Keratinocyte (primary cell): ENCODE measurements at regions not wholly inside any gene's neighbourhood (a gene's known extent, or its start where the extent isn't known, plus 50 kb on each side); places are given as distances from the start of the nearest gene placed in this dataset.

Experiments
- DNase-seq: peaks from one replicate; pipeline ENCODE4 v3.0.0-alpha.2; 2011; ENCODE audit warnings: low read depth, missing footprints, low spot score
- FAIRE-seq: peaks from 2 replicates; lab custom pipeline; 2011; peaks lifted over from hg19 to GRCh38; lab: Jason Lieb, UNC
- H2AFZ ChIP-seq: 2 replicates; pipeline ENCODE4 v1.6.0; 2012; ENCODE audit warnings: low read length, control low read depth, inconsistent platforms; ENCODE audit not compliant: control insufficient read depth
- H3K27ac ChIP-seq: 2 replicates; pipeline ENCODE4 v1.5.1; 2011; ENCODE audit warnings: low read length; ENCODE audit not compliant: control insufficient read depth, insufficient read depth
- H3K27me3 ChIP-seq: 3 replicates; pipeline ENCODE4 v1.6.0; 2011; ENCODE audit warnings: low read length; ENCODE audit not compliant: control insufficient read depth, insufficient read depth; ENCODE audit errors: extremely low read depth
- H3K36me3 ChIP-seq, 2 experiments: 2 replicates in 1 of 2; 3 replicates in 1 of 2; pipeline ENCODE4 v1.5.1; 2011; ENCODE audit warnings: low read length in 2 of 2, mild to moderate bottlenecking in 1 of 2; ENCODE audit not compliant: control insufficient read depth in 2 of 2, insufficient read depth in 2 of 2; ENCODE audit errors: extremely low read depth in 1 of 2
- H3K4me1 ChIP-seq: 3 replicates; pipeline ENCODE4 v1.5.1; 2011; ENCODE audit warnings: low read length; ENCODE audit not compliant: control insufficient read depth, insufficient read depth; ENCODE audit errors: extremely low read depth
- H3K4me2 ChIP-seq: 3 replicates; pipeline ENCODE4 v1.6.0; 2011; ENCODE audit warnings: low read depth, low read length; ENCODE audit not compliant: control insufficient read depth, insufficient read depth; ENCODE audit errors: extremely low read depth
- H3K4me3 ChIP-seq, 3 experiments: fragments of 200-600 bp in 1 of 3; sonication (generic) in 1 of 3; 2 replicates in 2 of 3; 3 replicates in 1 of 3; pipeline ENCODE4 v1.5.1; 2011 to 2016; ENCODE audit warnings: low read length in 3 of 3, mild to moderate bottlenecking in 3 of 3, control low read depth in 2 of 3, inconsistent platforms in 1 of 3, low read depth in 1 of 3, mixed read lengths in 1 of 3, mixed run types in 1 of 3, moderate library complexity in 1 of 3; ENCODE audit not compliant: control insufficient read depth in 2 of 3, insufficient read depth in 2 of 3; ENCODE audit errors: extremely low read depth in 1 of 3
- H3K79me2 ChIP-seq: 2 replicates; pipeline ENCODE4 v1.6.0; 2012; ENCODE audit warnings: low read length; ENCODE audit not compliant: control insufficient read depth, insufficient read depth
- H3K9ac ChIP-seq: 3 replicates; pipeline ENCODE4 v1.6.0; 2011; ENCODE audit warnings: low read length; ENCODE audit not compliant: control insufficient read depth, insufficient read depth; ENCODE audit errors: extremely low read depth
- H3K9me1 ChIP-seq: 3 replicates; pipeline ENCODE4 v1.6.0; 2011; ENCODE audit warnings: low read length; ENCODE audit not compliant: control insufficient read depth, insufficient read depth; ENCODE audit errors: extremely low read depth
- H3K9me3 ChIP-seq: 2 replicates; pipeline ENCODE4 v1.5.1; 2012; ENCODE audit warnings: low read depth, low read length; ENCODE audit not compliant: control insufficient read depth
- H4K20me1 ChIP-seq: 3 replicates; pipeline ENCODE4 v1.6.0; 2011; ENCODE audit warnings: low read length; ENCODE audit not compliant: control insufficient read depth, insufficient read depth; ENCODE audit errors: extremely low read depth
- EZH2 ChIP-seq: IDR thresholded peaks from one replicate; pipeline ENCODE4 v1.6.1; 2012; ENCODE audit warnings: inconsistent platforms, mild to moderate bottlenecking, low read length, moderate library complexity
- dilution Hi-C: fragments of 300-500 bp; cut with MboI; formaldehyde crosslinking; loops from one replicate; pipeline ENCODE4 v1.7.0; 2020; ENCODE audit warnings: low sequenced_read_pairs; ENCODE audit not compliant: extremely low pct_ligation_motif_present
- TF ChIP-seq, protein P1 (sequence below), 3 experiments: IDR thresholded peaks in 1 of 3; conservative IDR thresholded peaks in 1 of 3; optimal IDR thresholded peaks in 1 of 3; 2 replicates in 2 of 3; 3 replicates in 1 of 3; pipeline versions ENCODE3 to v1.5.1; 2011; ENCODE audit warnings: low read length in 3 of 3, mild to moderate bottlenecking in 3 of 3, moderate library complexity in 2 of 3, control low read depth in 1 of 3, inconsistent platforms in 1 of 3; ENCODE audit not compliant: insufficient read depth in 2 of 3; ENCODE audit errors: extremely low read depth in 1 of 3

DNA sequence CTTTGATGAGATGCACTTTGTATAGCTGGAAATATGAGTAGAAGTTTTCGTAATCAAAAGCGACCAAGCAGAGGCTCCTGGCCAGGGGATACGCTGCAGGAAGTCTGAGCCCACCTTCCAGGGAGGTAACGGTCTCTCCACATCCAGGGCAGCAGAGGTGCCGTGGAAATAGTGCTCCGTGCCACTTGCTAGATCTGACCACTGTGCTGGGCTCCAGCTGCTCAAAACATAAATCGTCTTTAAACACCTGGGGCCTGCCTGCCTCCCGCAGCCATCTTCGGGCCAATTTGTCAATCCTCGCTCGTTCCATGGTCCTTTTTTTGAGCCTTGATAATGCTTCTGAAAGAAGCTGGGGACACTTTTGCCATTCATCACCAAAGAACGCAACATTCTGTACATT, 445.0 kb downstream of the ZNF536 start:
- no peak for DNase-seq
- H2AFZ ChIP-seq: no peak overlapping the region
- peaks cover 2% of the 10 kb centered on the region for H3K9me3 ChIP-seq
- no peaks in the 10 kb centered on the region for H3K36me3 ChIP-seq
- no peak overlapping the region for H3K9ac ChIP-seq
- H3K27ac ChIP-seq: no peak overlapping the region
- H3K4me2 ChIP-seq: no peak overlapping the region
- no peaks in the 10 kb centered on the region for H3K79me2 ChIP-seq
- TF ChIP-seq, protein P1, sequence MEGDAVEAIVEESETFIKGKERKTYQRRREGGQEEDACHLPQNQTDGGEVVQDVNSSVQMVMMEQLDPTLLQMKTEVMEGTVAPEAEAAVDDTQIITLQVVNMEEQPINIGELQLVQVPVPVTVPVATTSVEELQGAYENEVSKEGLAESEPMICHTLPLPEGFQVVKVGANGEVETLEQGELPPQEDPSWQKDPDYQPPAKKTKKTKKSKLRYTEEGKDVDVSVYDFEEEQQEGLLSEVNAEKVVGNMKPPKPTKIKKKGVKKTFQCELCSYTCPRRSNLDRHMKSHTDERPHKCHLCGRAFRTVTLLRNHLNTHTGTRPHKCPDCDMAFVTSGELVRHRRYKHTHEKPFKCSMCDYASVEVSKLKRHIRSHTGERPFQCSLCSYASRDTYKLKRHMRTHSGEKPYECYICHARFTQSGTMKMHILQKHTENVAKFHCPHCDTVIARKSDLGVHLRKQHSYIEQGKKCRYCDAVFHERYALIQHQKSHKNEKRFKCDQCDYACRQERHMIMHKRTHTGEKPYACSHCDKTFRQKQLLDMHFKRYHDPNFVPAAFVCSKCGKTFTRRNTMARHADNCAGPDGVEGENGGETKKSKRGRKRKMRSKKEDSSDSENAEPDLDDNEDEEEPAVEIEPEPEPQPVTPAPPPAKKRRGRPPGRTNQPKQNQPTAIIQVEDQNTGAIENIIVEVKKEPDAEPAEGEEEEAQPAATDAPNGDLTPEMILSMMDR (optimal IDR thresholded peaks at IDR 0.05 in 1 of 3, IDR thresholded peaks at IDR 0.05 in 1 of 3, conservative IDR thresholded peaks at IDR 0.05 in 1 of 3; ENCODE audit: extremely low read depth in 1 of 3, insufficient read depth in 2 of 3, low read length in 3 of 3): no peak
- no peak for TF ChIP-seq EZH2
- H3K27me3 ChIP-seq: no peaks in the 10 kb centered on the region
- FAIRE-seq: no peak
- no peaks in the 10 kb centered on the region for H3K9me1 ChIP-seq
- no peaks in the 10 kb centered on the region for H4K20me1 ChIP-seq
- no peaks in the 10 kb centered on the region for H3K4me1 ChIP-seq
- no peak overlapping the region for H3K4me3 ChIP-seq
- dilution Hi-C loops: no loop called here

DNA sequence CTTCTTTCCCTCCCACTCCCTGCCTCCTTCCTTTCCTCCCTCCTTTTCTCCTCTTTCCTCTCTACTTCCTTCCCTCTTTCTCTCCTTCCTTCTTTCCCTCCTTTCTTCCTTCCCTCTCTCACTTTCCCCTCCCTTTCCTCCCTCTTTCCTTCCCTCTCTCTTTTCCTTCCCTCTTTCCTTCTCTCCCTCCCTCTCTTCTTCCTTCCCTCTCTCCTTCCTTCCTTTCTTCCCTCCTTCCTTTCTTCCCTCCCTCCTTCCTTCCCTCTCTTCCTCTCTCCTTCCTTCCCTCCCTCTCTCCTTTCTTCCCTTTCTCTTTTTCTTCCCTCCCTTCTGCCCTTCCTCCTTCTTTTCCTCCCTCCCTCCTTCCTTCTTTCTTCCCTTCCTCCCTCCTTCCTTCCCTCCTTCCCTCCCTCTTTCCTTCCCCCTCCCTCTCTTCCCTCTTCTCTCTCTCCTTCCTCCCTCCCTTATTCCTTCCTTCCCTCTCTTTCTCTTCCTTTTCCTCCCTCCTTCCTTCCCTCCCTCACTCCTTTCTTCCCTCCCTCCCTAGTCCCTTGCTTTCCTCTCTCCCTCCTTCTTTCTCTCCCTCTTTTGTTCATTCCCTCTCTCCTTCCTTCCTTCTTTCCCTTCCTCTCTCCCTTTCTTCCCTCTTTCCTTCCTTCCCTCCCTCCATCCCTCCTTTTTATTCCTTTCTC, 443.9 kb downstream of the ZNF536 start:
- Histone ChIP-seq H3K4me3 (no peak overlapping the region), H3K9me1 (no peaks in the 10 kb centered on the region), H3K9ac (no peak overlapping the region), H4K20me1 (no peaks in the 10 kb centered on the region), H3K4me1 (no peaks in the 10 kb centered on the region), H3K27ac (no peak overlapping the region), H3K27me3 (no peaks in the 10 kb centered on the region), H3K4me2 (no peak overlapping the region), H3K9me3 (peaks cover 5% of the 10 kb centered on the region), H3K36me3 (no peaks in the 10 kb centered on the region), H3K79me2 (no peaks in the 10 kb centered on the region), H2AFZ (no peak overlapping the region)
- dilution Hi-C loops: no loop called here
- TF ChIP-seq EZH2: no peak
- TF ChIP-seq, protein P1 (optimal IDR thresholded peaks at IDR 0.05 in 1 of 3, IDR thresholded peaks at IDR 0.05 in 1 of 3, conservative IDR thresholded peaks at IDR 0.05 in 1 of 3; ENCODE audit: extremely low read depth in 1 of 3, insufficient read depth in 2 of 3, low read length in 3 of 3): no peak
- FAIRE-seq (no peak), DNase-seq (no peak)
